ENCODE measurements at regions not wholly inside any gene's neighbourhood (a gene's known extent, or its start where the extent isn't known, plus 50 kb on each side); places are given as distances from the start of the nearest gene placed in this dataset.
"Not testable (repeated sequence)": the region's sequence is repeated elsewhere in the genome, so short reads cannot be mapped to it uniquely, and the experiment has no call there.

GRCh38 chr13:65309906-65310305 lies 1920.2 kb downstream of the PCDH9 start:
- ChIA-PET RAD21 (ENCODE audit: low non-redundant PET in 1 of 2, low total read pairs in 2 of 2, uncharacterized antibody in 2 of 2, unreplicated experiment in 2 of 2) (no interaction called here), POLR2A (no interaction called here), CTCF (no interaction called here)
- Histone ChIP-seq H3K9me2 (ENCODE audit: insufficient read depth) (no peaks in the 10 kb centered on the region), H3K27me3 (ENCODE audit: insufficient read depth, low read length) (no peaks in the 10 kb centered on the region), H3K79me2 (ENCODE audit: insufficient read depth, low read length) (no peaks in the 10 kb centered on the region), H3K4me2 (ENCODE audit: low read length) (no peak overlapping the region), H4K20me1 (ENCODE audit: insufficient read depth) (no peaks in the 10 kb centered on the region), H3K36me3 (ENCODE audit: control insufficient read depth in 1 of 2, insufficient read depth in 2 of 2, low read length in 2 of 2) (no peaks in the 10 kb centered on the region), H3K4me3 (replicated peaks in 1 of 2; ENCODE audit: low read depth in 1 of 2, low read length in 2 of 2) (no peak overlapping the region), H3K9me3 (ENCODE audit: control insufficient read depth in 1 of 2, insufficient read depth in 1 of 2, low read depth in 1 of 2, low read length in 2 of 2) (no peaks in the 10 kb centered on the region), H2AFZ (ENCODE audit: low read depth, low read length, poor library complexity, severe bottlenecking) (no peak overlapping the region), H3K4me1 (ENCODE audit: control insufficient read depth in 1 of 2, insufficient read depth in 2 of 2, low read length in 2 of 2) (no peaks in the 10 kb centered on the region), H3K9ac (ENCODE audit: low read length) (no peak overlapping the region), H3K27ac (ENCODE audit: low read depth, low read length) (no peak overlapping the region)
- BruUV-seq (replicated peaks), result no TSS peak
- intact Hi-C loops (cut with micrococcal nuclease), result no loop called here
- TF ChIP-seq POLR2AphosphoS5 (IDR thresholded peaks at IDR 0.05; ENCODE audit: low read depth, low read length) (no peak), POLR2A (IDR thresholded peaks at IDR 0.05; ENCODE audit: borderline replicate concordance, extremely low read depth, insufficient read depth, insufficient read length) (no peak), ELF1 (IDR thresholded peaks at IDR 0.05; ENCODE audit: borderline replicate concordance, low read depth) (no peak), SP1 (IDR thresholded peaks at IDR 0.05; ENCODE audit: low read depth) (no peak), ATF3 (IDR thresholded peaks at IDR 0.05) (no peak)
- ATAC-seq (no peak), DNase-seq (ENCODE audit: low read depth, low spot score) (no peak)

GRCh38 chr13:65308729-65309128 lies 1921.4 kb downstream of the PCDH9 start:
- H3K79me2 ChIP-seq (ENCODE audit: insufficient read depth, low read length); DNase-seq (ENCODE audit: low read depth, low spot score); H3K36me3 ChIP-seq (ENCODE audit: control insufficient read depth in 1 of 2, insufficient read depth in 2 of 2, low read length in 2 of 2); BruUV-seq (replicated peaks); CTCF ChIA-PET; H3K4me2 ChIP-seq (ENCODE audit: low read length); H4K20me1 ChIP-seq (ENCODE audit: insufficient read depth); ATAC-seq; H3K4me1 ChIP-seq (ENCODE audit: control insufficient read depth in 1 of 2, insufficient read depth in 2 of 2, low read length in 2 of 2); H3K9me3 ChIP-seq (ENCODE audit: control insufficient read depth in 1 of 2, insufficient read depth in 1 of 2, low read depth in 1 of 2, low read length in 2 of 2); H3K4me3 ChIP-seq (replicated peaks in 1 of 2; ENCODE audit: low read depth in 1 of 2, low read length in 2 of 2); H3K27ac ChIP-seq (ENCODE audit: low read depth, low read length); H3K9ac ChIP-seq (ENCODE audit: low read length); H3K27me3 ChIP-seq (ENCODE audit: insufficient read depth, low read length); H2AFZ ChIP-seq (ENCODE audit: low read depth, low read length, poor library complexity, severe bottlenecking); intact Hi-C loops (cut with micrococcal nuclease); RAD21 ChIA-PET (ENCODE audit: low non-redundant PET in 1 of 2, low total read pairs in 2 of 2, uncharacterized antibody in 2 of 2, unreplicated experiment in 2 of 2); POLR2A ChIA-PET; H3K9me2 ChIP-seq (ENCODE audit: insufficient read depth): not testable (repeated sequence)

Data from HCT116 (cell line).